ENCODE measurements at regions not wholly inside any gene's neighbourhood (a gene's known extent, or its start where the extent isn't known, plus 50 kb on each side); places are given as distances from the start of the nearest gene placed in this dataset.

DNA sequence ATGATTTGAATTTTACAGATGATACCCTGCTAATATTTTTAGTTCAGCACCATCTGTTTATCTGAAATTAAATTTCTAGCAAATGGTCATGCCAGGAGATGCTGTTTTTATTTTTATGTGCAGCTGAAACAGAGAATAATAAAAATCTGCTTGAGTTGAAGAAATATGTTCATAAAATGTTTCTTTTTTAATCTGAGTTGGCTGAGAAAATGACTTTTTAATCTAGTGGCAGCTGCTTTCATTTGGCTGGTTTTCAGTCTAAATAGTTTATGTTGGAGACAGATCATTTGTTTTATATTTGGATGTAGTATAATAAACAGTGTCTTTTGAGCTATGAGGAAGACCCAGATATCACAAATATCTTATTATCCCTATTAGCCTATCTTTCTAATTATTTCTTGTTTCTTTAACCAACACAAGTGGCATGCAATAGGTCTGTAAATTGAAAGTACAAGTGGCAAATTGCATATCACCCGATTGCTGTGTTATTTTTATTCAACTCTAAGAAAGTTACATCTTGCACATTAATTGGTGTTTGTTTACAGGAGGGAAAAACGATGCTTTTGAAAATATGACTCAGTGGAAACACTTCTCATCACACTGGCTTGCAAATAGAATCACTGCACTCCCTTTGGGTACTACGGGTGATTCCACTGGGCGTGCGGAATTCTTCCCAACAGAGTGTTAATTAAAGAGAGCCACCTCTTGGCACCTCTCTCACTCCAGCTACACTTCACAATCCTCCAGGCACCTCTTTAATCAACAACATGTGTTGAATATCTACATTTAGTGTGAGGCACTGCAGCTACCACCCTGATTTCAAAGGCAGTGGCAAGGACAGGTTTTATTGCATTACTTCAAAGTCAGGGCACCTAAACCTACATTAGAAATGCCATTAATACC is 51.7 kb upstream of the AP1S2 start:
- ChIA-PET CTCF (ENCODE audit: partially characterized antibody) (no interaction called here), POLR2A (ENCODE audit: partially characterized antibody) (no interaction called here)
- Mint-ChIP-seq H3K27me3 (no peaks in the 10 kb centered on the region), H3K4me1 (no peaks in the 10 kb centered on the region), H3K9me3 (peaks cover 0 to 7% (median 6%) of the 10 kb centered on the region in 8 donors), H3K4me3 (no peak overlapping the region), H3K27ac (peak overlapping the region in 1 of 7 donors; percentile 27), H3K36me3 (peaks cover 0 to 7% of the 10 kb centered on the region in 2 donors)
- DNase-seq: no peak
- no peak overlapping the region for H3K27ac ChIP-seq (ENCODE audit: low read depth, low read length)
- no peak overlapping the region for H3K4me3 ChIP-seq (ENCODE audit: low read length in 2 of 2)
- H3K4me1 ChIP-seq (ENCODE audit: insufficient read depth, low read length): no peaks in the 10 kb centered on the region
- H3K27me3 ChIP-seq (ENCODE audit: insufficient read depth, low read length): no peaks in the 10 kb centered on the region
- H3K9me3 ChIP-seq (ENCODE audit: control insufficient read depth in 1 of 2, low read length in 2 of 2): no peaks in the 10 kb centered on the region
- intact Hi-C loops (cut with micrococcal nuclease): no loop called here
- no peaks in the 10 kb centered on the region for H3K36me3 ChIP-seq (ENCODE audit: insufficient read depth, low read length)

Measured in CD4-positive, alpha-beta memory T cell (primary cell).